HG02610 (cell line): ENCODE measurements at regions not wholly inside any gene's neighbourhood (a gene's known extent, or its start where the extent isn't known, plus 50 kb on each side); places are given as distances from the start of the nearest gene placed in this dataset.
"Not testable (repeated sequence)": the region's sequence is repeated elsewhere in the genome, so short reads cannot be mapped to it uniquely, and the experiment has no call there.

Experiments used
- ATAC-seq: cut with Tn5 transposase; IDR thresholded peaks from one replicate; pipeline ENCODE4 v1.9.1; 2021; ENCODE audit warnings: mild to moderate bottlenecking, moderate library complexity; ENCODE audit not compliant: unreplicated experiment

- ATAC-seq: no peak
These were observed 108.3 kb upstream of the ARSJ start for GRCh38 chr4:114087596-114088230.

- no peak for ATAC-seq
These were observed 109.0 kb upstream of the ARSJ start for GRCh38 chr4:114088481-114088880.

DNA sequence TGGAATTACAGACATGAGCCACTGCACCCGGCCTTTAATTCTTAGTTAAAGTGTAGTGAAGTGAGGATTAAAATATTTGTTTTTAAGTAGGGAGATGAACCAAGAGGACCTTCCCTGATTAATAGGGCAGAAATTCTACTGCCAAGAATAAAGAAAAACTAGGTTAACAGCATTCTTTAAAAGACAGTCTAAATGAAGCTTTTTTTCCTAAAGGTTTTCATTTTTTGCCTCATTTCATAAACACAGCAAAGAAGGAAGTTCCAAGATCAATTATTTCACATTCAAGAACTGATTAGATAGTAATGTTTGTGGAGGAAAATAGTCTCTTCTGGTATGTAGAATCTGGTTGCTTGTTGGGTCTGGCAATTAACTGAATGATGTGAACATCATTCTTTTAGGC, 112.1 kb upstream of the ARSJ start:
- no peak for ATAC-seq

GRCh38 chr4:114093221-114093715, 113.8 kb upstream of the ARSJ start:
- ATAC-seq: no peak

- no peak for ATAC-seq
These were observed 121.0 kb upstream of the ARSJ start for GRCh38 chr4:114100288-114101031.

DNA sequence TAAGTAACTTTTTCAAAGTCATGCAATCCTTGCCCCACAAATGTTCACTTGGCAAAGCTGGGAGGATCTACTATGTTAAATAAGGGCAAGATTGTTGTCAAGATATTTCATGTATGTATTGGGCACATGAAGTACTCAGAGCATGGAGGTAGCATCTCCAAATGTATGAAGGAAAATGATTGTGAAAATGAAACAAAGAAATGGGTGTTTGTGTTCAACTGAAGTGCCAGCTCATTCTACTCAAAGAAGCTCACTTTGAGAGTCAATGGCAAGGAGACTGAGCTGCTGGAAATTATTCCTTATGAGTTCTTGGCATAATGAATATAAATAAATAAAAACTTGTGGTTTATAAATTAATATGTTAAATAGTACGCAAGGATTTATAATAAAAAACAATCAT, 124.5 kb upstream of the ARSJ start:
- no peak for ATAC-seq

- ATAC-seq: no peak
These were observed 129.4 kb upstream of the ARSJ start for GRCh38 chr4:114108869-114109268.

DNA sequence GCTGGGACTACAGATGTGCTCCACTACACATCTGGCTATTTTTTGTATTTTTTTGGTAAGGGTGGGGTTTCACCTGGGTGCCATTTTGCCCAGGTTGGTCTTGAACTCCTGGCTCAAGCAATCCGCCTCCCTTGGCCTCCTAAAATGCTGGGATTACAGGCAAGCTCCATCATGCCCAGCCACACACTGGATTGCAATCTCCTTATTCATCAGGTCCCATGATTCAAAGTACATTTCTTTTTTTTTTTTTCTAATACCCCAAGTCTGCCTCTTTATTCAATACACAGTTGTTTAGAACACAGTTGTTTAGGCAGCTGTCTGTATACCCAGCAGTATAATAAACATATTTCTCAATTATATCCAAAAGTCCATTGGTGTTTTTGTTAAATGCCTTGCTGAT, 130.3 kb upstream of the ARSJ start:
- ATAC-seq: no peak

DNA sequence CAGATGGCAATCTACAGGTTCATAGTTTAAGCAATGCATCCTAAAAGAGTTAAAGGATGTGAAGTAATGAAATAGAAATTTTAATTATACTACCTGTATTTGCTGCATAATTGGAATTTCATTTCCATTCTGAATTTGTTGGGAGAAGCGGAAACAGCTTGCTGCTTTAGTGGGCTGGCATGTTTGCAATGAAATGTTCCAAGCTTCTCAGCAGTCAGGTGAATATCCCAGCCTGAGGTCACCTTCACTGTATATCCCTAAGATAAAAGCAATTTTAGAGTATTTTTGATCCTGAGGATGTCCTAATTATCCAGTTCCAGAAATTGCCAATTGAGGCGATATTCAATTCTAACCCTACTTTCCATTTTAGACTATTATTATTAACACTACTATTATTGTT, 136.1 kb upstream of the ARSJ start:
- ATAC-seq: no peak

DNA sequence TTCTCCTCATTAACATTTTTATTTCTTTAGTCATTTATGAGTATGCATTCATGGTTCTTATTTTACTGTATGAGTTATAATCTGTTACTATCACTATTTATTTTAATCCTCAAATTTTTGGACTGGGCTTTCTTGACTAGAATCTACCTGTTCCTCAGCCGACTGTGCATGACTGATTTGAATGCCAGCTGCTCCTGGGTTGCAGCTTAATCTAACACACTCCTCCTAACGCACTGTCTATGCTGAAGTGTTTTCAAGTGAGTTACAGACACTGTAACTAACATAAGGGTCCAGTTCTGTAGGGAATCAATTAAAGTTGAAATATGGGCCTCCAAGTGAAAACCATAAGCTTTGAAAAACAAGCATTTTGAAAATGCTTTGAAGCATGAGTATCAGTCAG, 137.4 kb upstream of the ARSJ start:
- ATAC-seq: no peak

- ATAC-seq: no peak
These were observed 141.8 kb upstream of the ARSJ start for GRCh38 chr4:114121221-114121620.

GRCh38 chr4:114132199-114132598, 152.8 kb upstream of the ARSJ start:
- no peak for ATAC-seq

DNA sequence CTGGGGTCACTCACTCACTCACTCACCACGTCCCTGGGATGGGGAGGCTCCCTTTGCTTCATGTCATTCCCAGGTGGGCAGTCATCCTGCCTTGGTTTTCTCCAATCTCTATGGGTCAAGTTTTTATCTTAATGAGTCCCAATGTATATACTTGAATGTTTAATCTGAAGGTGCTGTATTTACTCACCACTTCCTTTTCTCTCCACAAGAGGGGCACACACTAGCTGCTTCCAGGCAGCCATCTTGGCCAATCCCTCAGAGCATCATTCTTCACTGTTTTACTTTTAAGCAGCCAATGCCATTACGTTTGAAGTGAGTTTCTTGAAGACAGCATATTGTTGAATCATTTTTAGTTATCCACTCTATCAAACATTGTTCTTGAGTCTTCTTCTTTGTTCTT, 153.4 kb upstream of the ARSJ start:
- no peak for ATAC-seq

- no peak for ATAC-seq
These were observed 156.6 kb upstream of the ARSJ start for GRCh38 chr4:114136069-114136468.

DNA sequence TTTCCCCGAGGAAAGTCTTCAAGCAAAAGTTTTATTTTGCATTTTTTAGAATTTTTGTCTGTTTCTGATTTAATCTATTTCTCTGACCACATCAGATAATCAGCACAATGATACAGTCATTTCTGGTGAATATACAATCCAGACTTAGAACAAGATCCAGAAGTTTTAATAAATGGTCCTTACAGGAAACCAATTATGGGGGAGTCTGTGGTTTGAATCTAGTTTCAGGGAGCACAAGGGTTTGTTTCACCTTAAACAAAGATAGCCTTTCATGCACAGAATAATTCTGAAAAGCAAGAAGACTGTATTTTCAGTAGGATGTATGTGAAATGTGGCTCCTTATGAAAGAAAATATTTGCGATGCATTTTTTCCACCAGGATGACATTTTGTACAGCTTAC, 158.5 kb upstream of the ARSJ start:
- ATAC-seq: no peak

DNA sequence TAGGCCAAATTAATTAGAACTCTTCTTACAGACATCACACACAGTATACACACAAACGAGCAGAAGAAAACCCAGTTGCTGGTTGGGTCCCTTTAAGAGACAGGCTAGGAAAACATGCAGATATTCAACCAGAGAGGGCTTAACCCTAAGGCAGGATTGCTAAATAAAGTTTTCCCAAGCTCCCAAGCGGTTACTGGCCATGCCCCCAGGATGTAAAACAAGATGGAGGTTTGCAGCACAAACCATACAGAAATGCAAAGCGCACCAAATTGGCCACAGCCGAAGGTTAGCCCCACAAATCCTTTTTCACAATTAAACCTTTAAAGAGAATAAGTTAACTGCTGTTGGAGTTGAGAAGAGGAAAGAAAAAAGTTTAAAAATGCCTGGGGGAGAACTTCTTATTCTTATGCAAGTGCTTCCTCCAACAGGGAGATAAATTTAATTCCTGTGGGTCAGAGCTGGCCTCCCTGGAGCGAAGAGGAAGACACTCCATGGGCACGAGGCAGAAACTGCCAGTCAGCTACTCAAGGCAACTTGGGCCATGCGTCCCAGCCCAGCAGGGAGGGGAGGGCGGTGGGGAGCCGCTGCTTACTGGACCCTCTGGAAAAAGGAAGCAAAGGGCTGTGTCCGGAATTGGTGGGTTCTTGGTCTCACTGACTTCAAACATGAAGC, 167.6 kb upstream of the ARSJ start:
- ATAC-seq: no peak

DNA sequence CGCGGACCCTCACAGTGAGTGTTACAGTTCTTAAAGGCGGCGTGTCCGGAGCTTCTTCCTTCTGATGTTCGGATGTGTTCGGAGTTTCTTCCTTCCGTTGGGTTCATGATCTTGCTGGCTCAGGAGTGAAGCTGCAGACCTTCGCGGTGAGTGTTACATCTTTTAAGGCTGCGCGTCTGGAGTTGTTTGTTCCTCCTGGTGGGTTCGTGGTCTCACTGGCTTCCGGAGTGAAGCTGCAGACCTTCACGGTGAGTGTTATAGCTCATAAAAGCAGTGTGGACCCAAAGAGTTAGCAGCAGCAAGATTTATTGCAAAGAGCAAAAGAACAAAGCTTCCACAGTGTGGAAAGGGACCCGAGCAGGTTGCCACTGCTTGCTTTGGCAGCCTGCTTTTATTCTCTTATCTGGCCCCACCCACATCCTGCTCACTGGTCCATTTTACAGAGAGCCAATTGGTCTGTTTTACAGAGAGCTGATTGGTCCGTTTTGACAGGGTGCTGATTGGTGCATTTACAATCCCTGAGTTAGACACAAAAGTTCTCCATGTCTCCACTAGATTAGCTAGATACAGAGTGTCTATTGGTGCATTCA, 168.3 kb upstream of the ARSJ start:
- not testable (repeated sequence) for ATAC-seq

GRCh38 chr4:114148372-114149070, 169.1 kb upstream of the ARSJ start:
- not testable (repeated sequence) for ATAC-seq

GRCh38 chr4:114156371-114156770, 176.9 kb upstream of the ARSJ start:
- ATAC-seq: no peak

- no peak for ATAC-seq
These were observed 182.4 kb upstream of the ARSJ start for GRCh38 chr4:114161809-114162208.

DNA sequence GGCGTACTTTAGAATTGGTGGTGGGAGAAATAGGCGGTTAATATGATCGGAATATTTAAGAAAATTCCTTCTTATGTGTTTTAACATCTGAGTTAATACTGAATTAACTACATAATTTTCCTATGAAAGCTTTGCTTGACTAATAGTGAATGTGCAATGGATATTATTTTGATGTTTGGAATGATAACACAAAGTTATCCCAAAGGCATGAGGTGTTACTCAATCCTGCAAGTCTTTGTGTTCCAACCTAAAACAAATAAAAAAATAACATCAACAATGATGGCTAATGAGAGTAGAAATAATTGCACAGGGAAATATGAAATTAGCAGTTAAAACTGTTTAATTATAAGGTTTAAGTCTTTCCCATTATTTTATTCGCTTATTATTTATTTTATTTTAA, 183.6 kb upstream of the ARSJ start:
- ATAC-seq: no peak
